K562 (cell line): ENCODE measurements at regions not wholly inside any gene's neighbourhood (a gene's known extent, or its start where the extent isn't known, plus 50 kb on each side); places are given as distances from the start of the nearest gene placed in this dataset.

ENCODE experiments used
- CEBPB ChIP-seq: fragments of 450-650 bp; IDR thresholded peaks from 2 replicates; pipeline ENCODE4 v1.6.1; 2016; ENCODE audit warnings: missing genetic modification characterization, missing compliant biosample characterization
- DPF2 ChIP-seq: fragments of 450-650 bp; IDR thresholded peaks from 2 replicates; pipeline ENCODE4 v1.6.1; 2016
- FOS ChIP-seq: IDR thresholded peaks from 3 replicates; pipeline ENCODE4 v1.6.1; 2011; ENCODE audit not compliant: insufficient read length; ENCODE audit errors: extremely low read depth
- KLF1 ChIP-seq: fragments of 450-650 bp; IDR thresholded peaks from 2 replicates; pipeline ENCODE4 v1.6.1; 2016; ENCODE audit warnings: missing genetic modification characterization, missing compliant biosample characterization
- MCM3 ChIP-seq: fragments of 450-650 bp; IDR thresholded peaks from 2 replicates; pipeline ENCODE4 v1.6.1; 2016
- ZNF407 ChIP-seq: fragments of 450-650 bp; IDR thresholded peaks from 2 replicates; pipeline ENCODE4 v1.6.1; 2016; ENCODE audit warnings: low read depth
- ZNF696 ChIP-seq: fragments of 250-450 bp; sonication (Bioruptor Pico); conservative IDR thresholded peaks from 2 replicates; pipeline ENCODE4 v1.4.0; 2020; ENCODE audit warnings: mild to moderate bottlenecking, moderate library complexity

GRCh38 chr4:126572264-126572663, 1060.5 kb upstream of the INTU start (continued):
- no peak for TF ChIP-seq ZNF407
- no peak for TF ChIP-seq KLF1 (tag)
- TF ChIP-seq CEBPB (tag) = no peak
- TF ChIP-seq MCM3 = no peak
- no peak for TF ChIP-seq ZNF696 (CRISPR knock-in tag)
- no peak for TF ChIP-seq FOS
- peak; percentile 83 for TF ChIP-seq DPF2
